ENCODE measurements at regions not wholly inside any gene's neighbourhood (a gene's known extent, or its start where the extent isn't known, plus 50 kb on each side); places are given as distances from the start of the nearest gene placed in this dataset.
"Not testable (repeated sequence)": the region's sequence is repeated elsewhere in the genome, so short reads cannot be mapped to it uniquely, and the experiment has no call there.

- no peak for DNase-seq (ENCODE audit: low spot score in 2 of 2)
- TF ChIP-seq, protein P1, sequence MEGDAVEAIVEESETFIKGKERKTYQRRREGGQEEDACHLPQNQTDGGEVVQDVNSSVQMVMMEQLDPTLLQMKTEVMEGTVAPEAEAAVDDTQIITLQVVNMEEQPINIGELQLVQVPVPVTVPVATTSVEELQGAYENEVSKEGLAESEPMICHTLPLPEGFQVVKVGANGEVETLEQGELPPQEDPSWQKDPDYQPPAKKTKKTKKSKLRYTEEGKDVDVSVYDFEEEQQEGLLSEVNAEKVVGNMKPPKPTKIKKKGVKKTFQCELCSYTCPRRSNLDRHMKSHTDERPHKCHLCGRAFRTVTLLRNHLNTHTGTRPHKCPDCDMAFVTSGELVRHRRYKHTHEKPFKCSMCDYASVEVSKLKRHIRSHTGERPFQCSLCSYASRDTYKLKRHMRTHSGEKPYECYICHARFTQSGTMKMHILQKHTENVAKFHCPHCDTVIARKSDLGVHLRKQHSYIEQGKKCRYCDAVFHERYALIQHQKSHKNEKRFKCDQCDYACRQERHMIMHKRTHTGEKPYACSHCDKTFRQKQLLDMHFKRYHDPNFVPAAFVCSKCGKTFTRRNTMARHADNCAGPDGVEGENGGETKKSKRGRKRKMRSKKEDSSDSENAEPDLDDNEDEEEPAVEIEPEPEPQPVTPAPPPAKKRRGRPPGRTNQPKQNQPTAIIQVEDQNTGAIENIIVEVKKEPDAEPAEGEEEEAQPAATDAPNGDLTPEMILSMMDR (IDR thresholded peaks at IDR 0.05): no peak
- H3K4me1 ChIP-seq: no peaks in the 10 kb centered on the region
- no peak overlapping the region for H3K4me3 ChIP-seq
- H3K9me3 ChIP-seq: no peaks in the 10 kb centered on the region
- intact Hi-C loops (cut with DNase I): no loop called here
- H3K27me3 ChIP-seq: no peaks in the 10 kb centered on the region
- H3K27ac ChIP-seq: no peak overlapping the region
- no peaks in the 10 kb centered on the region for H3K36me3 ChIP-seq
These were observed 857.6 kb upstream of the SLC35B3 start for GRCh38 chr6:9292975-9293374.

DNA sequence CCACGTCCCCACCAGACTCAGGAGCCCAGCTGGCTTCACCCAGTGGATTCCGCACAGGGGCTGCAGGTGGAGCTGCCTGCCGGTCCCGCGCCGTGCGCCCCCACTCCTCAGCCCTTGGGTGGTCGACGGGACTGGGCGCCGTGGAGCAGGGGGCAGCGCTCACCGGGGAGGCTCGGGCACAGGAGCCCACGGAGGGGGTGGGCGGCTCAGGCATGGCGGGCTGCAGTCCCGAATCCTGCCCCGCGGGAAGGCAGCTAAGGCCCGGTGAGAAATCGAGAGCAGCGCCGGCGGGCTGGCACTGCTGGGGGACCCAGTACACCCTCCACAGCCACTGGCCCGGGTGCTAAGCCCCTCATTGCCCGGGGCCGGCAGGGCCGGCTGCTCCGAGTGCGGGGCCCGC, 855.0 kb upstream of the SLC35B3 start:
- H3K27me3 ChIP-seq; H3K27ac ChIP-seq; DNase-seq (ENCODE audit: low spot score in 2 of 2); H3K9me3 ChIP-seq; intact Hi-C loops (cut with DNase I); H3K4me1 ChIP-seq; H3K4me3 ChIP-seq; H3K36me3 ChIP-seq: not testable (repeated sequence)

DNA sequence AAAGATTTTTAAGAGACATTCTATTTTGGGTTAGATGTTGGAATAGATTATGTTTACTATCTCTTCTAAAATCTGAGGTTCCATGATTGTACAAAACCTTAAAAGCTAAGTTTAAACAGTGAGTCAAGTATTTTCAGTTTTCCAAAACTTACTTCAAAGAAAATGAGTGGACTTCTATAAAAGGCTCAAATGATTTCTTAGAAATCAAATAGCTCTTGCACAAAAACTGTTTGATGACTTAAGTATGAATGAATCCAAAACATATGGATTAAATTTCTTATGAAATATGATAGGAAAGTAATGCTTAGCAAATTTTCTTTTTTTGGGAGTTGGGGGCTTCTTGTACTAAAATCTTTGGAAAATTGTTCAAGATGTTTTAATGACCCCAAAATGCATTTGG, 837.3 kb upstream of the SLC35B3 start:
- H3K27ac ChIP-seq: no peak overlapping the region
- H3K27me3 ChIP-seq: no peaks in the 10 kb centered on the region
- H3K36me3 ChIP-seq: no peaks in the 10 kb centered on the region
- no peak for DNase-seq (ENCODE audit: low spot score in 2 of 2)
- H3K4me1 ChIP-seq: no peaks in the 10 kb centered on the region
- intact Hi-C loops (cut with DNase I): no loop called here
- no peaks in the 10 kb centered on the region for H3K9me3 ChIP-seq
- TF ChIP-seq, protein P1 (IDR thresholded peaks at IDR 0.05): no peak
- H3K4me3 ChIP-seq: no peak overlapping the region

DNA sequence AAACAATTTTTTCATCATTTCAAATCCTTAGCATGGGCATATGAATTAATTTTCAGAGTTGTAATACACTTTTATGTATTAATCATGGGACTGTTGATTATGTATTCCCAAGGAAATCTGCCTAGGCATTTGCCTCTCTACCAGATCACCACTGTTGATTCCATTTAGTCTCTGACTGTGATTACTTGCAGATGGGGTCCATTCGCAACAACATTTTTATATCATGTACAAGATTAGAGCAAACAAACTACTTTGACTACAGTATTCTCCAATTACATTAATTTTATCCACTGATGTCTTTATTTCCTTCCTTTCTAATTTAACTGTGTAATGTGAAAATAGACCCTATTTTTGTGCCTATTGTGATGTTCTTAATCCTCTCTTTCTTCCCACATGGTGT, 831.4 kb upstream of the SLC35B3 start:
- H3K27me3 ChIP-seq: no peaks in the 10 kb centered on the region
- no peaks in the 10 kb centered on the region for H3K4me1 ChIP-seq
- no peak overlapping the region for H3K4me3 ChIP-seq
- H3K9me3 ChIP-seq: no peaks in the 10 kb centered on the region
- no peaks in the 10 kb centered on the region for H3K36me3 ChIP-seq
- intact Hi-C loops (cut with DNase I): no loop called here
- no peak for DNase-seq (ENCODE audit: low spot score in 2 of 2)
- TF ChIP-seq, protein P1 (IDR thresholded peaks at IDR 0.05): no peak
- H3K27ac ChIP-seq: no peak overlapping the region

GRCh38 chr6:9257215-9257614, 821.9 kb upstream of the SLC35B3 start:
- TF ChIP-seq, protein P1 (IDR thresholded peaks at IDR 0.05): no peak
- Histone ChIP-seq H3K4me1 (no peaks in the 10 kb centered on the region), H3K9me3 (no peaks in the 10 kb centered on the region), H3K27me3 (no peaks in the 10 kb centered on the region), H3K27ac (no peak overlapping the region), H3K36me3 (no peaks in the 10 kb centered on the region), H3K4me3 (no peak overlapping the region)
- intact Hi-C loops (cut with DNase I): no loop called here
- DNase-seq (ENCODE audit: low spot score in 2 of 2): no peak

DNA sequence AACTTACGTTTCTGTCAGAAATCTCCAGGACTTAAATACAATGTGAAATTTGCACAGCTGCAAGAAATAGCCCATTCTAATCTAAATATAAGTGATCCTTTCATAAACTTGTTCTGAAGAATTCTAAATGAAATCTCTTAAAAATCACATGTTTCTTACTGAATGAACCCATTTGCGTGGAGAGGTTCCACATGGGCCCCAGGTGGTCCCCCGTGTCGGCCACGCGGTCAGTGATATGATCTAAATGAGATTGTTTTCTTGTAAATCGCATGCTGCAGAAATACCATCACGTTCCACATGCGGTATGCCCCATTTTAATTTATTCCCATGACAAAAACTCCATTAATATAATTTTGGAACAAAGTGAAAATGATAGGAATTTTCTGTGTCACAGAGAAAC, 818.9 kb upstream of the SLC35B3 start:
- Histone ChIP-seq H3K9me3 (no peaks in the 10 kb centered on the region), H3K4me3 (no peak overlapping the region), H3K27me3 (no peaks in the 10 kb centered on the region), H3K27ac (no peak overlapping the region), H3K36me3 (no peaks in the 10 kb centered on the region), H3K4me1 (no peaks in the 10 kb centered on the region)
- intact Hi-C loops (cut with DNase I): no loop called here
- no peak for DNase-seq (ENCODE audit: low spot score in 2 of 2)
- TF ChIP-seq, protein P1 (IDR thresholded peaks at IDR 0.05): no peak

All from ascending aorta (tissue), 2 donors.